Thyroid gland (tissue), 4 donors: ENCODE measurements at regions not wholly inside any gene's neighbourhood (a gene's known extent, or its start where the extent isn't known, plus 50 kb on each side); places are given as distances from the start of the nearest gene placed in this dataset.

Experiments
- DNase-seq, 2 donors: peaks; one replicate each; pipeline ENCODE4 v3.0.0-alpha.2; 2019
- H3K27ac ChIP-seq, 3 donors: fragments of 200-600 bp; sonication (generic); 1 replicate in 2 of 3; 2 replicates in 1 of 3; pipeline ENCODE4 v1.5.1; 2016 to 2019; ENCODE audit warnings: mild to moderate bottlenecking in 1 of 3, moderate library complexity in 1 of 3
- H3K27me3 ChIP-seq: fragments of 200-600 bp; sonication (generic); one replicate; pipeline ENCODE4 v1.5.1; 2019
- H3K36me3 ChIP-seq, 2 donors: fragments of 200-600 bp; sonication (generic); one replicate each; pipeline ENCODE4 v1.5.1; 2016 to 2019
- H3K4me1 ChIP-seq, 2 donors: fragments of 200-600 bp; sonication (generic); one replicate each; pipeline ENCODE4 v1.5.1; 2017 to 2019
- H3K4me3 ChIP-seq, 3 donors: fragments of 200-600 bp; sonication (generic); replicated peaks in 1 of 3; 1 replicate in 2 of 3; 2 replicates in 1 of 3; pipeline ENCODE4 v1.5.1; 2016; ENCODE audit warnings: mild to moderate bottlenecking in 1 of 3
- H3K9me3 ChIP-seq: fragments of 200-600 bp; sonication (generic); one replicate; pipeline ENCODE4 v1.5.1; 2017
- CTCF ChIP-seq, 6 experiments: fragments of 200-600 bp in 3 of 6; fragments of 450-650 bp in 3 of 6; sonication (generic) in 3 of 6; IDR thresholded peaks; one replicate each; pipeline ENCODE4 v1.5.1; 2016 to 2019; ENCODE audit warnings: antibody characterized with exemption in 6 of 6, mild to moderate bottlenecking in 2 of 6, inconsistent platforms in 1 of 6, moderate library complexity in 1 of 6
- POLR2A ChIP-seq, 2 donors: fragments of 450-650 bp; IDR thresholded peaks; one replicate each; pipeline ENCODE4 v1.6.1; 2017; ENCODE audit warnings: antibody characterized with exemption in 2 of 2, mild to moderate bottlenecking in 2 of 2, moderate library complexity in 1 of 2
- WGBS, 2 donors: methylation state at CpG; one replicate each; pipeline ENCODE4 v1.1.5; 2017; 5-methylcytosine and 5-hydroxymethylcytosine counted together
- intact Hi-C: fragments of 100-400 bp; cut with DNase I; formaldehyde crosslinking; loops from one replicate; pipeline ENCODE4 v1.15.1; 2023

GRCh38 chr6:50976907-50977306 lies 158.2 kb downstream of the TFAP2B start:
- Histone ChIP-seq H3K27me3 (no peaks in the 10 kb centered on the region), H3K4me3 (no peak overlapping the region), H3K36me3 (no peaks in the 10 kb centered on the region), H3K9me3 (no peaks in the 10 kb centered on the region), H3K4me1 (no peaks in the 10 kb centered on the region), H3K27ac (no peak overlapping the region)
- DNase-seq, result no peak
- WGBS, 2 donors, result 91 to 93% methylated on average over 2 of the region's 2 CpGs
- TF ChIP-seq POLR2A (IDR thresholded peaks at IDR 0.05) (no peak), CTCF (IDR thresholded peaks at IDR 0.05) (no peak)
- intact Hi-C loops, result no loop called here

DNA sequence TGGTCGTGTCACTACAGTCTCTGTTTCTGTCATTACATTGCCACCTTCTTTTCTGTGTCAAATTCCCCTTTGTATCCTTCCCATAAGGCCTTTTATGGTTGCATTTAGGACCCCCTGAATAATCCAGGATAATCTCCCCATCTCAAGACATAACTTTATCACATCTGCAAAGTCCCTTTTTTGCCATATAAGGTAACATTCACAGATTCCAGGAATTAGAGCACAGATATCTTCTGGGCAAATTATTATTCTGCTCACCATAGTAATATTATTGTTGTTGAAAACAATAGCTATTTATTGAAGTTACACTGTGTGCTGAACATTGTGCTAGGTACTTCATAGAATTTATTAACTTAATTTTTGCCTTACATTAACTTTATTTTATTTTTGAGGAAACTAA lies 159.1 kb downstream of the TFAP2B start:
- intact Hi-C loops, result no loop called here
- Histone ChIP-seq H3K27ac (no peak overlapping the region), H3K4me1 (no peaks in the 10 kb centered on the region), H3K27me3 (no peaks in the 10 kb centered on the region), H3K4me3 (no peak overlapping the region), H3K9me3 (no peaks in the 10 kb centered on the region), H3K36me3 (no peaks in the 10 kb centered on the region)
- TF ChIP-seq CTCF (IDR thresholded peaks at IDR 0.05) (no peak), POLR2A (IDR thresholded peaks at IDR 0.05) (no peak)
- DNase-seq, result no peak
- WGBS, 2 donors, result 72 to 75% methylated on average over 1 of the region's 1 CpG

- no peak for DNase-seq
- Histone ChIP-seq H3K27me3 (no peaks in the 10 kb centered on the region), H3K9me3 (no peaks in the 10 kb centered on the region), H3K4me3 (no peak overlapping the region), H3K27ac (no peak overlapping the region), H3K36me3 (no peaks in the 10 kb centered on the region), H3K4me1 (no peaks in the 10 kb centered on the region)
- TF ChIP-seq POLR2A (IDR thresholded peaks at IDR 0.05) (no peak), CTCF (IDR thresholded peaks at IDR 0.05) (no peak)
- whole genome bisulfite sequencing, 2 donors, result 43 to 49% methylated on average over 4 of the region's 4 CpGs
- intact Hi-C loops, result no loop called here
These were observed 159.9 kb downstream of the TFAP2B start for GRCh38 chr6:50978380-50979170.

DNA sequence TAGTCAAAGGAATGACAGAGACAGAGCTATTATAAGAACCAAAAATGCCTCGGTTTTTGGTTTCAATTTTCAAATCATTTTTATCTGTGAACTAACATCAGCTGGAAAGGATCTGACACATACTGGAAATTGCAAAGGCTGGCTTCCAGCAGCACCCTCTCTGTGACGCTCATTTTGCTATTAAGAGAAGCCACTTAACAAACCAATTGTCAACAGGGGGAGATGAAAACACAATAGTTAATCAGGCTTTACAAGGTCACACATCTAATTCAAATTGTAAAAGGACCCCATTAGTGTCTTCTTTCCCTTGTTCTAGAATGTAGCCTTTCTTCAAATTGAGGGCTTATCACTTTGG lies 160.5 kb downstream of the TFAP2B start:
- no peaks in the 10 kb centered on the region for H3K36me3 ChIP-seq
- TF ChIP-seq POLR2A (IDR thresholded peaks at IDR 0.05) (no peak), CTCF (IDR thresholded peaks at IDR 0.05) (no peak)
- WGBS, 2 donors, result 22 to 29% methylated on average over 2 of the region's 2 CpGs
- H3K27ac ChIP-seq, result no peak overlapping the region
- H3K4me1 ChIP-seq, result no peaks in the 10 kb centered on the region
- H3K4me3 ChIP-seq, result no peak overlapping the region
- no peak for DNase-seq
- H3K27me3 ChIP-seq, result no peaks in the 10 kb centered on the region
- no peaks in the 10 kb centered on the region for H3K9me3 ChIP-seq
- intact Hi-C loops, result no loop called here

- Histone ChIP-seq H3K4me3 (no peak overlapping the region), H3K36me3 (no peaks in the 10 kb centered on the region), H3K4me1 (no peaks in the 10 kb centered on the region), H3K9me3 (no peaks in the 10 kb centered on the region), H3K27ac (no peak overlapping the region), H3K27me3 (no peaks in the 10 kb centered on the region)
- no peak for DNase-seq
- intact Hi-C loops, result no loop called here
- TF ChIP-seq POLR2A (IDR thresholded peaks at IDR 0.05) (no peak), CTCF (IDR thresholded peaks at IDR 0.05) (no peak)
- WGBS, 2 donors, result 66 to 80% methylated on average over 3 of the region's 3 CpGs
These were observed 165.5 kb downstream of the TFAP2B start for GRCh38 chr6:50984135-50984534.
